GM12873 (cell line): ENCODE measurements at regions not wholly inside any gene's neighbourhood (a gene's known extent, or its start where the extent isn't known, plus 50 kb on each side); places are given as distances from the start of the nearest gene placed in this dataset.

Source experiments
- TF ChIP-seq, protein P1 (sequence below): IDR thresholded peaks from 2 replicates; pipeline ENCODE4 v1.5.1; 2012; ENCODE audit warnings: low read depth, mild to moderate bottlenecking, moderate library complexity, low read length, control low read depth; ENCODE audit not compliant: insufficient read depth; ENCODE audit errors: missing control alignments

DNA sequence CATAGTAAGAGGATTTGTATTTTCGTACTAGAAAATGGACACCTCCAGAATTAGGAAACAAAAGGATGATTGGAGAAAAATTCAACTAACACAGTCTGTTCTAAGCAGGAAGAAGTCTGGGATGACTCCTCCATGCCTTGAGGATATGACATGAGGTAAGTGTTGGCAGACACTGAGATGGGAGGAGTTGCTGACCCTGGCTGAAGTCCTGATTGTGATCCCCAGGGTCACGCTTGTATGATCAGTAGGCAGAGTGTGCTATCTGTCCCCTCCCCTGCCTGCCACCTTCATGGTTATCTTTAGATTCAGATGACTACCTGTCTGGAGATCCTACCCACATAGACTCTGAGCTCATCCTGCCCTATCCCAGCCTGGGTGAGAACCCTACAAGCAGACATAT lies 249.1 kb downstream of the C1orf94 start:
- TF ChIP-seq, protein P1, sequence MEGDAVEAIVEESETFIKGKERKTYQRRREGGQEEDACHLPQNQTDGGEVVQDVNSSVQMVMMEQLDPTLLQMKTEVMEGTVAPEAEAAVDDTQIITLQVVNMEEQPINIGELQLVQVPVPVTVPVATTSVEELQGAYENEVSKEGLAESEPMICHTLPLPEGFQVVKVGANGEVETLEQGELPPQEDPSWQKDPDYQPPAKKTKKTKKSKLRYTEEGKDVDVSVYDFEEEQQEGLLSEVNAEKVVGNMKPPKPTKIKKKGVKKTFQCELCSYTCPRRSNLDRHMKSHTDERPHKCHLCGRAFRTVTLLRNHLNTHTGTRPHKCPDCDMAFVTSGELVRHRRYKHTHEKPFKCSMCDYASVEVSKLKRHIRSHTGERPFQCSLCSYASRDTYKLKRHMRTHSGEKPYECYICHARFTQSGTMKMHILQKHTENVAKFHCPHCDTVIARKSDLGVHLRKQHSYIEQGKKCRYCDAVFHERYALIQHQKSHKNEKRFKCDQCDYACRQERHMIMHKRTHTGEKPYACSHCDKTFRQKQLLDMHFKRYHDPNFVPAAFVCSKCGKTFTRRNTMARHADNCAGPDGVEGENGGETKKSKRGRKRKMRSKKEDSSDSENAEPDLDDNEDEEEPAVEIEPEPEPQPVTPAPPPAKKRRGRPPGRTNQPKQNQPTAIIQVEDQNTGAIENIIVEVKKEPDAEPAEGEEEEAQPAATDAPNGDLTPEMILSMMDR: no peak

DNA sequence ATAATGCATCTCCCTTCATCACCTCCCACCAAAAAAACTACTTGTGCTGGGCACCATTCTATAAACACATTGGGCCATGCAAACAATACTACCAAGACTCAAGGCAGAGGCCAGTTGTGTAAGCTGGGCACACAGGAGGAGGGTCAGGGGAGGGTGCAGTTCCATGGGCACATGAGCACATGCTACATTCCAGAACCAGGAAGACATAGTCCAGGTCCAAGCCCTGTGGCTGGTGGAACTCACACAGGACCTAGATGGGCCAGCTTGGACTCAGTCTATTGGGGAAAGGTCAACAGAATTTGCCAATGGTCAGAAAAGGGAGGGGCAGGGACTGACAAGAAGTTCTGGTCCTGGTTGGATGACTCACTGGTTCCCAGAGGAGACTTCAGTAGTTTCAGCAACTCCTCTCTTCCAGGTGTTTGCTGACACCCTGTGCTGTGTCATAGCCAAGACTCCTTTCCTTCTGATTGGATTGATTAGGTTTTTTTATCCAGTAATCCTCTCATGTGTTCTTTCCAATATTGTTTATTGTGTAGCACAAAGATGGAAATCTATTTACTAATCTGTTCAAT lies 249.7 kb downstream of the C1orf94 start:
- TF ChIP-seq, protein P1: no peak

GRCh38 chr1:34427170-34427569 lies 250.5 kb downstream of the C1orf94 start:
- TF ChIP-seq, protein P1: no peak

- TF ChIP-seq, protein P1: no peak
Observed at GRCh38 chr1:34433099-34433498, 256.4 kb downstream of the C1orf94 start.

GRCh38 chr1:34436836-34437235 lies 260.1 kb downstream of the C1orf94 start:
- TF ChIP-seq, protein P1: no peak

GRCh38 chr1:34441259-34442069 lies 264.8 kb downstream of the C1orf94 start:
- TF ChIP-seq, protein P1: no peak

GRCh38 chr1:34444516-34444915 lies 267.8 kb downstream of the C1orf94 start:
- TF ChIP-seq, protein P1: no peak
